Psoas muscle (tissue), 7 donors: ENCODE measurements at regions not wholly inside any gene's neighbourhood (a gene's known extent, or its start where the extent isn't known, plus 50 kb on each side); places are given as distances from the start of the nearest gene placed in this dataset.

Experiments
- ATAC-seq, 4 donors: fragments of 200-7000 bp; cut with Tn5 transposase; one replicate each; pipeline ENCODE4 v1.9.1; 2020; ENCODE audit warnings: moderate library complexity in 3 of 4, mild to moderate bottlenecking in 2 of 4
- DNase-seq, 2 donors: peaks; one replicate each; pipeline ENCODE4 v3.0.0-alpha.2; 2020
- H3K27ac ChIP-seq: fragments of 200-600 bp; one replicate; pipeline ENCODE4 v1.8.0; 2022
- H3K27me3 ChIP-seq, 3 donors: fragments of 200-600 bp in 1 of 3; one replicate each; pipeline versions ENCODE4 v1.6.1 to v1.8.0; 2013 to 2022; ENCODE audit warnings: low read length in 2 of 3, mild to moderate bottlenecking in 2 of 3, moderate library complexity in 1 of 3; ENCODE audit not compliant: insufficient read depth in 3 of 3
- H3K36me3 ChIP-seq, 2 donors: fragments of 200-600 bp in 1 of 2; one replicate each; pipeline versions ENCODE4 v1.6.1 to v1.8.0; 2013 to 2022; ENCODE audit warnings: low read depth in 1 of 2, mild to moderate bottlenecking in 1 of 2, moderate library complexity in 1 of 2; ENCODE audit not compliant: insufficient read depth in 1 of 2
- H3K4me1 ChIP-seq: fragments of 200-600 bp; one replicate; pipeline ENCODE4 v1.8.0; 2022
- H3K4me3 ChIP-seq: fragments of 200-600 bp; one replicate; pipeline ENCODE4 v1.8.0; 2022; ENCODE audit warnings: mild to moderate bottlenecking
- H3K9me3 ChIP-seq: fragments of 200-600 bp; one replicate; pipeline ENCODE4 v1.8.0; 2022
- WGBS, 3 donors: extraction: QIAGEN DNeasy Blood & Tissue Kit; methylation state at CpG; one replicate each; pipeline versions ENCODE4 v1.1.6 to v1.1.7; 2013; 5-methylcytosine and 5-hydroxymethylcytosine counted together
- intact Hi-C, 2 donors: fragments of 100-400 bp; cut with DNase I; formaldehyde crosslinking; loops; one replicate each; pipeline versions ENCODE4 v1.11.0 to v1.14.2; 2022
- TF ChIP-seq, protein P1 (sequence below): fragments of 200-600 bp; IDR thresholded peaks from one replicate; pipeline ENCODE4 v1.8.0; 2022; ENCODE audit warnings: antibody characterized with exemption
- donor health status: healthy with polysubstance abuse.
- donor health status: DM: no; HTN: no; CAD: no; lungs with moderate emphysema.
- donor health status: Bipolar disorder and iron deficiency.
- donor health status: healthy.
- donor health status: DM: yes; HTN: yes; CAD: no.
- donor health status: DM: no; HTN: no; CAD: no.
- donor health status: DM: yes; HTN: yes; CAD: no.

DNA sequence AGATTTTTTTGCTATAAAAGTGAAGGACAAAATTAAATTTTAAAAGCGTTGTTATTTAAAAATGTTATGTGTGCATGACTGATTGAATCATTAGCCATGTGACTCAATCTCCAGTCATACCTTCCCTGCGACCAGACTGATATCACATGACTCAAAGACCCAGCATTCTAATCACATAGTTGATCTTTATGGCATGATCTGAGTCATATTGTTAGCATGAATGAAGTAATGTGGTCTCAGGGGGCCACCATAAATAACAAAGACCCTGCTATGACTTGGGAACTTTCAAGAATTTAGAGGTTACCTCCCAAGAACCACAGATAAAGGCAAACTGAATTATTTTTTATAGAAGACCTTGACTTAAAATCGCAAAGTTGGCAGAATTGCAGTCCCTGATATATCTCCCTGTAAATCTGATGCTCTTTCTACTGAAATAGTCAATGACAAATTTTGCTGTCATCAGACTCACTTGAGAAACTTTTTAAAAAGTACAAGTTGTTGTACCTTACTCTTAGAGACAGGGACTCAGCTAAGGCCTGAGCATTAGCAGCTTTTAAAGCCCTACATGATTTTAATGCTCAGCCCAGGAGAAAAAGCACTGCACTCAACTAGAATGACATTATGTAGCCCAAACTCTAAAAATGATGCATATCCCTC, 717.3 kb downstream of the XPNPEP1 start:
- intact Hi-C loops: no loop called here
- ATAC-seq (no peak), DNase-seq (no peak)
- WGBS, 3 donors: 65 to 71% (median 67%) methylated on average over 3 of the region's 3 CpGs
- H3K9me3 ChIP-seq: no peaks in the 10 kb centered on the region
- no peak overlapping the region for H3K4me3 ChIP-seq
- TF ChIP-seq, protein P1, sequence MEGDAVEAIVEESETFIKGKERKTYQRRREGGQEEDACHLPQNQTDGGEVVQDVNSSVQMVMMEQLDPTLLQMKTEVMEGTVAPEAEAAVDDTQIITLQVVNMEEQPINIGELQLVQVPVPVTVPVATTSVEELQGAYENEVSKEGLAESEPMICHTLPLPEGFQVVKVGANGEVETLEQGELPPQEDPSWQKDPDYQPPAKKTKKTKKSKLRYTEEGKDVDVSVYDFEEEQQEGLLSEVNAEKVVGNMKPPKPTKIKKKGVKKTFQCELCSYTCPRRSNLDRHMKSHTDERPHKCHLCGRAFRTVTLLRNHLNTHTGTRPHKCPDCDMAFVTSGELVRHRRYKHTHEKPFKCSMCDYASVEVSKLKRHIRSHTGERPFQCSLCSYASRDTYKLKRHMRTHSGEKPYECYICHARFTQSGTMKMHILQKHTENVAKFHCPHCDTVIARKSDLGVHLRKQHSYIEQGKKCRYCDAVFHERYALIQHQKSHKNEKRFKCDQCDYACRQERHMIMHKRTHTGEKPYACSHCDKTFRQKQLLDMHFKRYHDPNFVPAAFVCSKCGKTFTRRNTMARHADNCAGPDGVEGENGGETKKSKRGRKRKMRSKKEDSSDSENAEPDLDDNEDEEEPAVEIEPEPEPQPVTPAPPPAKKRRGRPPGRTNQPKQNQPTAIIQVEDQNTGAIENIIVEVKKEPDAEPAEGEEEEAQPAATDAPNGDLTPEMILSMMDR: no peak
- no peaks in the 10 kb centered on the region for H3K36me3 ChIP-seq
- no peaks in the 10 kb centered on the region for H3K27me3 ChIP-seq
- H3K4me1 ChIP-seq: no peaks in the 10 kb centered on the region
- no peak overlapping the region for H3K27ac ChIP-seq

DNA sequence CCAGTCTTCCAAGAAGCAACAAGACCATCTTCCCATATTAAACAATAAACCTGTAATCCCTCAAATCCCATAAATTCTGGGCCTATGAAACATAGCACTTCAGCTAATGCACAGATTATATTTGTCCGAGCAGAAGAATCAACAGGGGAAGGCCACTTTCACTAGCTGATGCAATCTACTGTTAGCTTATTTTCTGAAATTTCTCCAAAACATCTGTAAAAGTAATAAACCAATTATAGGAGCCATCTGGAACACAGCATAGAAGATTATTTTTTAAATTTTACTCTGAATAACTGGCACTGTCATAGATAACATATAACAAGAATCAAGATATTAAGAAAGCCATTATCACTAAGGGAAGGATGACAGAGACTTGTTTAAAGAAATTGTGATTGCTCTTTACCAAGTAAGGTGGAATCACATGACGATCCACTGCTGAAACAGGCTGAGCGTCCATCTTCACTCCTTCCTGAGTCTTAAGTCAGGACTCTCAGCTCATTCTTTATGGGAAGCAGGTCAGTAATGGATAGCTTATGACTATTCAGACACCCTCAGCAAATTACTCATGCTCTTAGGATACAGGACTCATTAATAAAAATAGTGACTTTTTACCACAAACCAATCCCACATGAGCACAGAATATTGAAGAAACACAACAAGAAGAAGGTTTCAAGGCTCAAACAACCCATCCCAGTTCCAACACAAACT, 719.5 kb downstream of the XPNPEP1 start:
- intact Hi-C loops: no loop called here
- Histone ChIP-seq H3K9me3 (no peaks in the 10 kb centered on the region), H3K4me3 (no peak overlapping the region), H3K27me3 (no peaks in the 10 kb centered on the region), H3K27ac (no peak overlapping the region), H3K4me1 (no peaks in the 10 kb centered on the region), H3K36me3 (no peaks in the 10 kb centered on the region)
- DNase-seq (no peak), ATAC-seq (no peak)
- TF ChIP-seq, protein P1: no peak
- WGBS, 3 donors: 53 to 58% (median 57%) methylated on average over 3 of the region's 3 CpGs

DNA sequence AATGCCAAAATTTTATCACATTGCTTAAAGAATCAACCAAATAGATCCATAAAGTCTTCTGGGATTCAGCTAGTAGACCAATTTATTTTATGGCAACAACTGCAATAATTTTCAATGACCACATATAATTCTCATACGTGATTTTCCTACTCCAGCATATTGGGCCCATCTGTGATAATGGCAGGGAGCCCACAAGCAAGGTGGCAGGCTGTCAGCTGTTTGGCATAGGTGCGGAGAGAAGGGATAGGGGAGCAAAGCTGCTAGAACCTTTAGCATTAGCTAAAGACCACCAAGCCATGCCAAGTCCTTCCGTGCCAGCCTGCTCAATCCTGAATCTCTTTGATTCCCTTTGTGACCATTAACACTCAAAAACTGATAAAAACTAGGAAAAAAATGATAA, 721.2 kb downstream of the XPNPEP1 start:
- 33 to 40% (median 34%) methylated on average over 3 of the region's 3 CpGs for WGBS, 3 donors
- DNase-seq (no peak), ATAC-seq (no peak)
- TF ChIP-seq, protein P1: no peak
- no peaks in the 10 kb centered on the region for H3K4me1 ChIP-seq
- no peak overlapping the region for H3K4me3 ChIP-seq
- intact Hi-C loops: no loop called here
- H3K27ac ChIP-seq: no peak overlapping the region
- no peaks in the 10 kb centered on the region for H3K36me3 ChIP-seq
- H3K27me3 ChIP-seq: no peaks in the 10 kb centered on the region
- no peaks in the 10 kb centered on the region for H3K9me3 ChIP-seq

DNA sequence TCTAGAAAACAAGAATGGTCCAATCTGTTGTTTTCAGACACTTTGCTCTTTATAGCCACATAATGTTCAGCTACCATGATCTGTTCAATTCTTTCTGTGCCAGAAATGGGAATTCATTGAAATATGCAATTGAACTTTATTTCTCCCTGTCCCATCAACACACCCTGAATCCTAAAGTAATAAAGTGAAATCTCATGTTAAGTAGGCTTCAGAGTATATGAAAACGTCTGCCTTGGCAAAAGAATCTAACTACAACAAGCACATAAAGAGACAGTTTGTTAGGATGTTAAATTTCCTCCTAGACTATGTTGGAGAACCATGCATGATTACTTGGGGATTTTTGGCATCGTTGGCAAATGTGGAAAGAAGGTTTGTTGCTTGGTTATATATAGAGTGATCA, 722.7 kb downstream of the XPNPEP1 start:
- Histone ChIP-seq H3K27ac (no peak overlapping the region), H3K36me3 (no peaks in the 10 kb centered on the region), H3K4me3 (no peak overlapping the region), H3K4me1 (no peaks in the 10 kb centered on the region), H3K27me3 (no peaks in the 10 kb centered on the region), H3K9me3 (no peaks in the 10 kb centered on the region)
- no peak for ATAC-seq
- no peak for DNase-seq
- WGBS, 3 donors: 27 to 34% (median 32%) methylated on average over 2 of the region's 2 CpGs
- TF ChIP-seq, protein P1: no peak
- intact Hi-C loops: no loop called here
